Mesodermal cell (in vitro differentiated cells): ENCODE measurements at regions not wholly inside any gene's neighbourhood (a gene's known extent, or its start where the extent isn't known, plus 50 kb on each side); places are given as distances from the start of the nearest gene placed in this dataset.

ENCODE experiments used
- H3K27ac ChIP-seq: 2 replicates; pipeline ENCODE4 v1.7.0; 2013; ENCODE audit warnings: mild to moderate bottlenecking, low read depth, low read length, moderate library complexity; ENCODE audit not compliant: severe bottlenecking
- H3K36me3 ChIP-seq: 2 replicates; pipeline ENCODE4 v1.7.1; 2013; ENCODE audit warnings: mild to moderate bottlenecking, low read length, moderate library complexity; ENCODE audit not compliant: control insufficient read depth, insufficient read depth
- H3K4me1 ChIP-seq: one replicate; pipeline ENCODE4 v1.7.1; 2013; ENCODE audit warnings: mild to moderate bottlenecking, low read length; ENCODE audit not compliant: insufficient read depth, control insufficient read depth, poor library complexity, severe bottlenecking
- H3K4me3 ChIP-seq: 2 replicates; pipeline ENCODE4 v1.7.0; 2013; ENCODE audit warnings: low read length, control low read depth, mild to moderate bottlenecking; ENCODE audit not compliant: insufficient read depth, poor library complexity, severe bottlenecking; ENCODE audit errors: extremely low read depth
- H3K9me3 ChIP-seq: 2 replicates; pipeline ENCODE4 v1.7.1; 2013; ENCODE audit warnings: mild to moderate bottlenecking, low read length, moderate library complexity; ENCODE audit not compliant: control insufficient read depth
- WGBS, 2 experiments: methylation state at CpG; one replicate each; pipeline ENCODE4 v1.1.5; 2013; ENCODE audit warnings: missing lambda C conversion rate in 2 of 2; ENCODE audit not compliant: insufficient coverage in 2 of 2; 5-methylcytosine and 5-hydroxymethylcytosine counted together

GRCh38 chr13:106354961-106355360 lies 180.5 kb downstream of the EFNB2 start:
- H3K36me3 ChIP-seq: no peaks in the 10 kb centered on the region
- H3K4me3 ChIP-seq: no peak overlapping the region
- WGBS, 2 experiments: 86% methylated on average over 1 to 3 of the region's 3 CpGs
- H3K27ac ChIP-seq: no peak overlapping the region
- H3K9me3 ChIP-seq: no peaks in the 10 kb centered on the region
- peaks cover 11% of the 10 kb centered on the region for H3K4me1 ChIP-seq

DNA sequence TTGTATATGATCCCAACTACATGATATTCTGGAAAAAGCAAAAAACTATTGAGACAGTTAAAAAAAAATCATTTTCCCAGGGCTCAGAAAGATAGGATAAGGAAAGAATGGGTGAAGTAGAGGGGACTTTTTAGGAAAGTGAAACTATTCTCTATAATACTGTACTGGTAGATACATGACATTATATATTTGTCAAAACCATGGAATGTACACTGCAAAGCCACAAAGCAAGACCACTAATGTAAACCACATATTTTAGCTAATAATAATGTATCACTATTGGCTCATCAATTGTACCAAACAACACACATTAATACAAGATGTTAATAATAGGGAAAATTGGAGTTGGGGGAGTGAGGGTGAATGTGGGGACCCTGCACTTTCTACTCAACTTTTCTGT lies 182.6 kb downstream of the EFNB2 start:
- H3K4me3 ChIP-seq: no peak overlapping the region

GRCh38 chr13:106351251-106351650 lies 184.2 kb downstream of the EFNB2 start:
- Histone ChIP-seq H3K36me3 (no peaks in the 10 kb centered on the region), H3K4me3 (no peak overlapping the region), H3K9me3 (no peaks in the 10 kb centered on the region), H3K27ac (no peak overlapping the region), H3K4me1 (peaks cover 19% of the 10 kb centered on the region)
- 85 to 90% methylated on average over 5 of the region's 5 CpGs for WGBS, 2 experiments

More for the DNA sequence above, 182.6 kb downstream of the EFNB2 start:
- Histone ChIP-seq H3K4me1 (peaks cover 25% of the 10 kb centered on the region), H3K9me3 (no peaks in the 10 kb centered on the region), H3K36me3 (no peaks in the 10 kb centered on the region), H3K27ac (no peak overlapping the region)

DNA sequence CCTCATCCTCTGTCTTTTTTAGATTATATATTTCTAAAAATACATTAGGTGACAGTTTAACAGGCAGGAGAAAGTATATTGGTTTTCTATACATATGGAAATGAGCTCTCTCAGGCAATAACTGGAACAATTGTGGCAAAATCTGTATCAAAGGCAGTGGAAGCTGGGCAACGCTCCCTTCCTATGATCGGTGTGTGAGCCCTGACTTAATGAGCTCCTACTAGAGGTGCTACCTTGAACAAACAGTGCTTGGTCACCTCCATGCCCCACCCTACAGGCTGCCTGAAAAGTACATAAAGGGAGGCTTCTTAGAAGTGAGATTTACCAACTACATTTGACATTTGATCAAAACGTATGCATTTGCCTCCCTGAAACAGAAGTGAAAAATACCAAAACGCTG lies 185.3 kb downstream of the EFNB2 start:
- Histone ChIP-seq H3K36me3 (no peaks in the 10 kb centered on the region), H3K4me3 (no peak overlapping the region), H3K4me1 (peaks cover 15% of the 10 kb centered on the region), H3K27ac (no peak overlapping the region), H3K9me3 (no peaks in the 10 kb centered on the region)
- 60 to 70% methylated on average over 3 to 4 of the region's 4 CpGs for WGBS, 2 experiments

DNA sequence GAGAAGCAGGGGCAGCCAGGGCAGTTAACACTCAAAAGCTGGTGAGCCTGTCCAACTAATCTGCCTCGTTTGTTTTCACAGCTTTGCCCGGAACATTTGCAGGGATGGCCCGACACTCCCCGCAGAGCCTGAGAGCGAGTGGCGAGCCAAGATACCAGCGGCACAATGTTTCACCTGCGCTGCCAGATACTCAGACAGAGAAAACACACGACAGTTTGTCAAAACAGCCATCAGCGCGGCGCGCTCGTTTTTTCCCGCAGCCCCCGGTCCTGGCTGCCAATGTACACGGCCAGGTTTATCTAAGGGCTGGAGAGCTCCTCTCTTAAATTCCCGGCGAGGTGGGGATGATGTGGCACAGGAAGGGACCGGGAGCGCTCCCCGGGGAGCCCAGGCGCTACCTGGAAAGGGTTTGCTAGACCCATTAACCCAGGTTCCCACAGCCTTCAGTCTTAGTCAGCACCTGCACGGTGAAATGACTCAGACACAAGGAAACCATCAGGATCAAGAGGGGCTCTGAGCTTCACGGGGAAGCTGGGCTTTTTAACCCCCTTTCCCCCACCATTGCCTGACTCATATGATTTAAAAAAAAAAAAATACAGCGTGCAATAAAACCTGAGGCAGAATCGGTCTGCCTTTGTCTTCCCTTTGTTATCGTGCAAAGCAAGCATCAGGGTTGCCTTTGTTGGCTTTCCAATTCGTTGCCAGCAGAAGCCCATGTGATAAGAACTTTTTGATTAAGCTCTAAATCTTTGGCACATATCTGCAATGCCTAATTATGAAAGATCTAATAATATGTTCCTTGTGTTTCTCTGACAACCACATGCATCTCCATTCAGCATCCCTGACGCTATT lies 186.2 kb downstream of the EFNB2 start:
- peak overlapping the region; percentile 37 for H3K27ac ChIP-seq
- WGBS, 2 experiments: 2 to 4% methylated on average over 25 to 27 of the region's 30 CpGs

GRCh38 chr13:106348075-106348840 lies 187.2 kb downstream of the EFNB2 start:
- Histone ChIP-seq H3K36me3 (no peaks in the 10 kb centered on the region), H3K4me1 (peaks cover 13% of the 10 kb centered on the region), H3K9me3 (no peaks in the 10 kb centered on the region), H3K27ac (peak overlapping the region; percentile 55), H3K4me3 (no peak overlapping the region)
- 30 to 46% methylated on average over 2 to 4 of the region's 6 CpGs for WGBS, 2 experiments

More for the DNA sequence above, 186.2 kb downstream of the EFNB2 start:
- no peaks in the 10 kb centered on the region for H3K36me3 ChIP-seq
- H3K4me1 ChIP-seq: peaks cover 13% of the 10 kb centered on the region
- H3K4me3 ChIP-seq: peak overlapping the region; percentile 10
- H3K9me3 ChIP-seq: no peaks in the 10 kb centered on the region

- 94 to 100% methylated on average over 1 to 2 of the region's 2 CpGs for WGBS, 2 experiments
- Histone ChIP-seq H3K4me3 (no peak overlapping the region), H3K4me1 (peaks cover 10% of the 10 kb centered on the region), H3K36me3 (no peaks in the 10 kb centered on the region), H3K27ac (no peak overlapping the region), H3K9me3 (peaks cover 6% of the 10 kb centered on the region)
Measured at GRCh38 chr13:106344342-106344741, 191.1 kb downstream of the EFNB2 start.

- no peak overlapping the region for H3K27ac ChIP-seq
- H3K9me3 ChIP-seq: peaks cover 9% of the 10 kb centered on the region
- 40% methylated on average over 1 of the region's 3 CpGs; no CpG with 5 or more reads in 1 of the 2 experiments for WGBS, 2 experiments
- H3K4me1 ChIP-seq: peaks cover 7% of the 10 kb centered on the region
- no peak overlapping the region for H3K4me3 ChIP-seq
- no peaks in the 10 kb centered on the region for H3K36me3 ChIP-seq
Measured at GRCh38 chr13:106343836-106344235, 191.6 kb downstream of the EFNB2 start.

DNA sequence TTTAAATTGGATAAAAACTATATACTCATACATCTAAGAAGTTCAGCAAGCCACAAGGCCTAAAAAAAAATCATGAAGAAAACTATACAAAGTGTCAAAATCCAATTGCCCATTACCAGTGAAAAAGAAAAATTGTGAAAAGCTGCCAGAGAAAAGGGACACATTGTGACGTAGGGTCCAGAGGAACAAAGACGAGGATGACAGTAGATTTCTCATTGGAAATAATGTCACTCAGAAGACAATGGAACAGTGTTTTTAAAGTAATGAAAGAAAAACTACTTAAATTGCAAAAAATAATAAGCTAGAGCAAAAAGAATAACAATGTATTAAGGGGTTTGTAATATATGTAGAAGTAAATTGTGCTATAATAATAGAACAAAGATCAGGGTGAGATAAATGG lies 195.2 kb downstream of the EFNB2 start:
- WGBS, 2 experiments: 100% methylated on average over 1 of the region's 2 CpGs; no CpG with 5 or more reads in 1 of the 2 experiments
- H3K4me3 ChIP-seq: no peak overlapping the region
- no peaks in the 10 kb centered on the region for H3K36me3 ChIP-seq

DNA sequence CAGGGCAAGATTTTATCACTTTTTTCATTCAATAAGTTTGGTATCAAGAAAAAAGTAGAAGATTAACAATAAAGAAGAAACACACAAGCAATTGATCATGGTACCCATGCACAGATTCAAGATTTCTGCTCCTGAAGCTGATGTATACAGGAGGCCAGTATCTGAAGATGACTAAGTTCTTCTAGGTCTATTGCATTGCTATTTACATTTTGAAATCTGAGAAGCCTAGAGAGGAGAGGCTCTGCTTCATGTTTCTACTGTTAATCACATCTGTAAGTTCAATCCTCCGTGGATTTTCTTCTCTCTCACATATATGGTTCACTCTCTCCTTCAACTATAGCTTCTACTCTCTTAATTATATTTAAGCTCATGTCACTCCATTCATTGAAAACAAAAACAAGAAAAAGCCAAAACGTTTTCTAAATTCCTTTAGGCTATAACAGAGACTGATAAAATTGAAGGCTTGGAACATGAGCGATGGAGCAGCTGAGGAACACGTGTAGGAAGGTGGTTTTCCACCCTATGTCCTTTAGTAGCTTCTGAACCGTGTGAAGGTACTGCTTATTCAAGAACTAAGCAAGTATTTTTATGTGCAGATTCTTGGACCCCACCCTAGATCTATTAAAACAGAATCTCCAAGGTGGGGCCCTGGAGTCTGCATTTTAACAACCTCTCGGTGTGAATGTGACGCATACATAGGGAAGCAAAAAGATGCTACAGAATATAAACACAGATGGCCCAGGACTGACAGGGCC lies 198.2 kb downstream of the EFNB2 start:
- H3K9me3 ChIP-seq: peaks cover 9% of the 10 kb centered on the region
- no peak overlapping the region for H3K4me3 ChIP-seq
- no peak overlapping the region for H3K27ac ChIP-seq
- WGBS, 2 experiments: 77 to 91% methylated on average over 3 to 6 of the region's 7 CpGs
- no peaks in the 10 kb centered on the region for H3K36me3 ChIP-seq
- H3K4me1 ChIP-seq: no peaks in the 10 kb centered on the region

More for the DNA sequence above, 195.2 kb downstream of the EFNB2 start:
- no peaks in the 10 kb centered on the region for H3K4me1 ChIP-seq
- peaks cover 9% of the 10 kb centered on the region for H3K9me3 ChIP-seq
- no peak overlapping the region for H3K27ac ChIP-seq
